ENCODE measurements at regions not wholly inside any gene's neighbourhood (a gene's known extent, or its start where the extent isn't known, plus 50 kb on each side); places are given as distances from the start of the nearest gene placed in this dataset.
A peak's percentile ranks its signal among the peaks of the same experiment; 100 is the strongest.

GRCh38 chr6:105800398-105800797 lies 285.7 kb upstream of the PRDM1 start (continued):
- no peak for TF ChIP-seq SP1 (IDR thresholded peaks at IDR 0.05)
- no peak for TF ChIP-seq TAF1 (conservative IDR thresholded peaks at IDR 0.05)
- no peak for TF ChIP-seq HNF4G (IDR thresholded peaks at IDR 0.05)

- 29% methylated on average over 2 of the region's 2 CpGs for WGBS
- no peak overlapping the region for H3K9ac ChIP-seq (ENCODE audit: low read depth in 1 of 2, low read length in 2 of 2)
- no peaks in the 10 kb centered on the region for H3K9me3 ChIP-seq (ENCODE audit: control insufficient read depth in 4 of 4, low read length in 3 of 4)
- peaks cover 8 to 67% (median 41%) of the 10 kb centered on the region in 4 donors for H3K4me1 ChIP-seq (ENCODE audit: control insufficient read depth in 4 of 4, insufficient read depth in 4 of 4, low read length in 3 of 4)
- no peak for DNase-seq (ENCODE audit: low spot score)
- H3K27me3 ChIP-seq (ENCODE audit: control insufficient read depth in 4 of 4, insufficient read depth in 4 of 4, low read length in 3 of 4): no peaks in the 10 kb centered on the region
- no peak overlapping the region for H3K4me3 ChIP-seq (ENCODE audit: low read depth in 1 of 3, low read length in 3 of 3)
- TF ChIP-seq RAD21 (IDR thresholded peaks at IDR 0.05) (peak in 1 of 2 donors; percentile 49), YY1 (IDR thresholded peaks at IDR 0.05) (peak; percentile 43), TAF1 (conservative IDR thresholded peaks at IDR 0.05) (no peak), RXRA (IDR thresholded peaks at IDR 0.05) (peak; percentile 43 to 50), HNF4A (conservative IDR thresholded peaks at IDR 0.05) (peak; percentile 52 to 58), JUND (IDR thresholded peaks at IDR 0.05) (no peak), ZBTB33 (IDR thresholded peaks at IDR 0.05) (peak; percentile 16), FOXA2 (IDR thresholded peaks at IDR 0.05) (no peak), SP1 (IDR thresholded peaks at IDR 0.05) (peak; percentile 64)
- no peaks in the 10 kb centered on the region for H3K36me3 ChIP-seq (ENCODE audit: control insufficient read depth in 4 of 4, insufficient read depth in 3 of 4, low read depth in 1 of 4, low read length in 3 of 4)
- peak overlapping the region; percentile 21 to 39 for H3K27ac ChIP-seq (ENCODE audit: low read depth in 1 of 2, low read length in 2 of 2)
Observed at GRCh38 chr6:105799056-105799455, 287.1 kb upstream of the PRDM1 start.

- no peaks in the 10 kb centered on the region for H3K9me3 ChIP-seq (ENCODE audit: control insufficient read depth in 4 of 4, low read length in 3 of 4)
- peak overlapping the region; percentile 74 to 85 for H3K27ac ChIP-seq (ENCODE audit: low read depth in 1 of 2, low read length in 2 of 2)
- no peaks in the 10 kb centered on the region for H3K36me3 ChIP-seq (ENCODE audit: control insufficient read depth in 4 of 4, insufficient read depth in 3 of 4, low read depth in 1 of 4, low read length in 3 of 4)
- DNase-seq (ENCODE audit: low spot score): no peak
- WGBS: 27% methylated on average over 4 of the region's 4 CpGs
- TF ChIP-seq EGR1 (IDR thresholded peaks at IDR 0.05; ENCODE audit: low read depth in 2 of 2): peak in 1 of 2 donors; percentile 49
- peak; percentile 43 for TF ChIP-seq FOXA2 (IDR thresholded peaks at IDR 0.05)
- TF ChIP-seq NR2F2 (IDR thresholded peaks at IDR 0.05): no peak
- no peak for TF ChIP-seq FOXA1 (IDR thresholded peaks at IDR 0.05)
- no peak for TF ChIP-seq HNF4G (IDR thresholded peaks at IDR 0.05)
- TF ChIP-seq, protein P1, sequence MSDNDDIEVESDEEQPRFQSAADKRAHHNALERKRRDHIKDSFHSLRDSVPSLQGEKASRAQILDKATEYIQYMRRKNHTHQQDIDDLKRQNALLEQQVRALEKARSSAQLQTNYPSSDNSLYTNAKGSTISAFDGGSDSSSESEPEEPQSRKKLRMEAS (IDR thresholded peaks at IDR 0.05): peak; percentile 54
- TF ChIP-seq CTCF (IDR thresholded peaks at IDR 0.05; ENCODE audit: low read depth, low read length, missing input control): no peak
- peak; percentile 25 to 37 for TF ChIP-seq RAD21 (IDR thresholded peaks at IDR 0.05)
- TF ChIP-seq JUND (IDR thresholded peaks at IDR 0.05): peak in 1 of 2 donors; percentile 82
- TF ChIP-seq SP1 (IDR thresholded peaks at IDR 0.05): peak; percentile 62
- TF ChIP-seq YY1 (IDR thresholded peaks at IDR 0.05): peak; percentile 78
- TF ChIP-seq, protein P2, sequence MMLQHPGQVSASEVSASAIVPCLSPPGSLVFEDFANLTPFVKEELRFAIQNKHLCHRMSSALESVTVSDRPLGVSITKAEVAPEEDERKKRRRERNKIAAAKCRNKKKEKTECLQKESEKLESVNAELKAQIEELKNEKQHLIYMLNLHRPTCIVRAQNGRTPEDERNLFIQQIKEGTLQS (IDR thresholded peaks at IDR 0.05): no peak
- peak; percentile 73 to 84 for TF ChIP-seq HNF4A (conservative IDR thresholded peaks at IDR 0.05)
- peak; percentile 28 for TF ChIP-seq ZBTB33 (IDR thresholded peaks at IDR 0.05)
- peak; percentile 28 to 81 for TF ChIP-seq RXRA (IDR thresholded peaks at IDR 0.05)
- peak; percentile 86 for TF ChIP-seq REST (IDR thresholded peaks at IDR 0.05)
- TF ChIP-seq GABPA (IDR thresholded peaks at IDR 0.05 in 1 of 2, conservative IDR thresholded peaks at IDR 0.05 in 1 of 2): no peak
- peak overlapping the region in 1 of 3 donors; percentile 23 for H3K4me3 ChIP-seq (ENCODE audit: low read depth in 1 of 3, low read length in 3 of 3)
- no peaks in the 10 kb centered on the region for H3K27me3 ChIP-seq (ENCODE audit: control insufficient read depth in 4 of 4, insufficient read depth in 4 of 4, low read length in 3 of 4)
- peaks cover 8 to 70% (median 48%) of the 10 kb centered on the region in 4 donors for H3K4me1 ChIP-seq (ENCODE audit: control insufficient read depth in 4 of 4, insufficient read depth in 4 of 4, low read length in 3 of 4)
- peak overlapping the region in 1 of 2 donors; percentile 18 for H3K9ac ChIP-seq (ENCODE audit: low read depth in 1 of 2, low read length in 2 of 2)
Observed at GRCh38 chr6:105797983-105798453, 288.1 kb upstream of the PRDM1 start.
